Ascending aorta (tissue), 2 donors: ENCODE measurements at regions not wholly inside any gene's neighbourhood (a gene's known extent, or its start where the extent isn't known, plus 50 kb on each side); places are given as distances from the start of the nearest gene placed in this dataset.

Experiments
- DNase-seq, 2 donors: peaks; one replicate each; pipeline ENCODE4 v3.0.0-alpha.2; 2019; ENCODE audit warnings: low spot score in 2 of 2
- H3K27ac ChIP-seq, 2 donors: fragments of 200-600 bp; sonication (generic); one replicate each; pipeline ENCODE4 v1.5.1; 2016 to 2017; ENCODE audit warnings: mild to moderate bottlenecking in 1 of 2
- H3K27me3 ChIP-seq: fragments of 200-600 bp; sonication (generic); one replicate; pipeline ENCODE4 v1.5.1; 2017
- H3K36me3 ChIP-seq, 2 donors: fragments of 200-600 bp; sonication (generic); one replicate each; pipeline ENCODE4 v1.5.1; 2016
- H3K4me1 ChIP-seq, 2 donors: fragments of 200-600 bp; sonication (generic); one replicate each; pipeline ENCODE4 v1.5.1; 2016 to 2017; ENCODE audit warnings: mild to moderate bottlenecking in 1 of 2
- H3K4me3 ChIP-seq, 2 donors: fragments of 200-600 bp; sonication (generic); one replicate each; pipeline ENCODE4 v1.5.1; 2016 to 2017; ENCODE audit warnings: mild to moderate bottlenecking in 1 of 2
- H3K9me3 ChIP-seq, 2 donors: fragments of 200-600 bp; sonication (generic); one replicate each; pipeline ENCODE4 v1.5.1; 2016
- CTCF ChIP-seq, 3 experiments: fragments of 200-600 bp in 2 of 3; fragments of 450-650 bp in 1 of 3; sonication (generic) in 2 of 3; IDR thresholded peaks; one replicate each; pipeline ENCODE4 v1.5.1; 2016 to 2019; ENCODE audit warnings: antibody characterized with exemption in 3 of 3, mild to moderate bottlenecking in 1 of 3, moderate library complexity in 1 of 3
- intact Hi-C: fragments of 100-400 bp; cut with DNase I; formaldehyde crosslinking; loops from one replicate; pipeline ENCODE4 v1.15.1; 2023

GRCh38 chr12:14065616-14066015, 84.2 kb upstream of the GRIN2B start:
- intact Hi-C loops, result no loop called here
- TF ChIP-seq CTCF (IDR thresholded peaks at IDR 0.05), result no peak
- Histone ChIP-seq H3K36me3 (no peaks in the 10 kb centered on the region), H3K27ac (no peak overlapping the region), H3K4me1 (no peaks in the 10 kb centered on the region), H3K4me3 (no peak overlapping the region), H3K27me3 (no peaks in the 10 kb centered on the region), H3K9me3 (no peaks in the 10 kb centered on the region)
- DNase-seq, result no peak

GRCh38 chr12:14066021-14066420, 84.6 kb upstream of the GRIN2B start:
- Histone ChIP-seq H3K4me3 (no peak overlapping the region), H3K27me3 (no peaks in the 10 kb centered on the region), H3K27ac (no peak overlapping the region), H3K9me3 (no peaks in the 10 kb centered on the region), H3K4me1 (no peaks in the 10 kb centered on the region), H3K36me3 (no peaks in the 10 kb centered on the region)
- DNase-seq, result no peak
- intact Hi-C loops, result no loop called here
- TF ChIP-seq CTCF (IDR thresholded peaks at IDR 0.05), result no peak

GRCh38 chr12:14068961-14069360, 87.6 kb upstream of the GRIN2B start:
- H3K27me3 ChIP-seq, result no peaks in the 10 kb centered on the region
- H3K36me3 ChIP-seq, result no peaks in the 10 kb centered on the region
- H3K4me3 ChIP-seq, result no peak overlapping the region
- H3K27ac ChIP-seq, result no peak overlapping the region
- intact Hi-C loops, result no loop called here
- no peak for DNase-seq
- no peaks in the 10 kb centered on the region for H3K4me1 ChIP-seq
- TF ChIP-seq CTCF (IDR thresholded peaks at IDR 0.05), result no peak
- H3K9me3 ChIP-seq, result no peaks in the 10 kb centered on the region

GRCh38 chr12:14071833-14072232, 90.4 kb upstream of the GRIN2B start:
- no peak for DNase-seq
- Histone ChIP-seq H3K4me3 (no peak overlapping the region), H3K27ac (no peak overlapping the region), H3K36me3 (no peaks in the 10 kb centered on the region), H3K27me3 (no peaks in the 10 kb centered on the region), H3K4me1 (no peaks in the 10 kb centered on the region), H3K9me3 (peaks cover 0 to 4% of the 10 kb centered on the region in 2 donors)
- no peak for TF ChIP-seq CTCF (IDR thresholded peaks at IDR 0.05)
- intact Hi-C loops, result no loop called here

GRCh38 chr12:14072987-14073386, 91.6 kb upstream of the GRIN2B start:
- Histone ChIP-seq H3K27ac (no peak overlapping the region), H3K27me3 (no peaks in the 10 kb centered on the region), H3K4me3 (no peak overlapping the region), H3K4me1 (no peaks in the 10 kb centered on the region), H3K9me3 (peaks cover 0 to 6% of the 10 kb centered on the region in 2 donors), H3K36me3 (no peaks in the 10 kb centered on the region)
- no peak for DNase-seq
- no peak for TF ChIP-seq CTCF (IDR thresholded peaks at IDR 0.05)
- intact Hi-C loops, result no loop called here

- intact Hi-C loops, result no loop called here
- no peak for DNase-seq
- Histone ChIP-seq H3K27ac (no peak overlapping the region), H3K4me3 (no peak overlapping the region), H3K9me3 (peaks cover 0 to 6% of the 10 kb centered on the region in 2 donors), H3K27me3 (no peaks in the 10 kb centered on the region), H3K4me1 (no peaks in the 10 kb centered on the region), H3K36me3 (no peaks in the 10 kb centered on the region)
- TF ChIP-seq CTCF (IDR thresholded peaks at IDR 0.05), result no peak
Measured at GRCh38 chr12:14075797-14076393, 94.5 kb upstream of the GRIN2B start.
